ENCODE measurements at regions not wholly inside any gene's neighbourhood (a gene's known extent, or its start where the extent isn't known, plus 50 kb on each side); places are given as distances from the start of the nearest gene placed in this dataset.
"Not testable (repeated sequence)": the region's sequence is repeated elsewhere in the genome, so short reads cannot be mapped to it uniquely, and the experiment has no call there.

DNA sequence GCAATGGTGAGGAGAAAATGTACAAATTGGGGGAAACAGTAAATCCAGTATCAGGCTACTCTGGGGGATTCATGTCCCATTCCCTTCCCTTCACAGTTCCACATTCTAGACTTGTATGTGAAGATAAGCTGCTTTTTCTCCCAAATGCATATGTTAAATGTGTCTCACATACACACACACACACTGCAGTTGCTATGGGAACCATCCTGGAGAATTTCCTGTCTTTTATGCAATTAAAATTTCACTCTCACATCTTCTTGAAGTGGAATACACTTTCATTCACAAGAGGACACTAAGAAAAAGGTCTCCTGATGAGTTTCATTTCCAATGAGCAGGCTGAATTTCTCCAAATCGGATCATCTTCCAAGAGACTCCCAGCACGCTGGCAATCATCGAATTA, 366.0 kb downstream of the LRATD1 start:
- Mint-ChIP-seq H3K4me1 (ENCODE audit: insufficient read depth, unreplicated experiment) (no peaks in the 10 kb centered on the region), H3K27ac (ENCODE audit: low read depth, unreplicated experiment) (no peak overlapping the region), H3K36me3 (ENCODE audit: insufficient read depth, unreplicated experiment) (no peaks in the 10 kb centered on the region), H3K4me3 (ENCODE audit: unreplicated experiment) (no peak overlapping the region), H3K9me3 (ENCODE audit: unreplicated experiment) (no peaks in the 10 kb centered on the region), H3K27me3 (ENCODE audit: insufficient read depth, unreplicated experiment) (no peaks in the 10 kb centered on the region)
- TF ChIP-seq, protein P1, sequence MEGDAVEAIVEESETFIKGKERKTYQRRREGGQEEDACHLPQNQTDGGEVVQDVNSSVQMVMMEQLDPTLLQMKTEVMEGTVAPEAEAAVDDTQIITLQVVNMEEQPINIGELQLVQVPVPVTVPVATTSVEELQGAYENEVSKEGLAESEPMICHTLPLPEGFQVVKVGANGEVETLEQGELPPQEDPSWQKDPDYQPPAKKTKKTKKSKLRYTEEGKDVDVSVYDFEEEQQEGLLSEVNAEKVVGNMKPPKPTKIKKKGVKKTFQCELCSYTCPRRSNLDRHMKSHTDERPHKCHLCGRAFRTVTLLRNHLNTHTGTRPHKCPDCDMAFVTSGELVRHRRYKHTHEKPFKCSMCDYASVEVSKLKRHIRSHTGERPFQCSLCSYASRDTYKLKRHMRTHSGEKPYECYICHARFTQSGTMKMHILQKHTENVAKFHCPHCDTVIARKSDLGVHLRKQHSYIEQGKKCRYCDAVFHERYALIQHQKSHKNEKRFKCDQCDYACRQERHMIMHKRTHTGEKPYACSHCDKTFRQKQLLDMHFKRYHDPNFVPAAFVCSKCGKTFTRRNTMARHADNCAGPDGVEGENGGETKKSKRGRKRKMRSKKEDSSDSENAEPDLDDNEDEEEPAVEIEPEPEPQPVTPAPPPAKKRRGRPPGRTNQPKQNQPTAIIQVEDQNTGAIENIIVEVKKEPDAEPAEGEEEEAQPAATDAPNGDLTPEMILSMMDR (IDR thresholded peaks at IDR 0.05; ENCODE audit: unreplicated experiment): no peak
- no peak for DNase-seq (ENCODE audit: unreplicated experiment)
- intact Hi-C loops (cut with micrococcal nuclease): no loop called here
- no TSS peak for BruUV-seq (replicated peaks)
- ChIA-PET POLR2A (no interaction called here), CTCF (no interaction called here)

DNA sequence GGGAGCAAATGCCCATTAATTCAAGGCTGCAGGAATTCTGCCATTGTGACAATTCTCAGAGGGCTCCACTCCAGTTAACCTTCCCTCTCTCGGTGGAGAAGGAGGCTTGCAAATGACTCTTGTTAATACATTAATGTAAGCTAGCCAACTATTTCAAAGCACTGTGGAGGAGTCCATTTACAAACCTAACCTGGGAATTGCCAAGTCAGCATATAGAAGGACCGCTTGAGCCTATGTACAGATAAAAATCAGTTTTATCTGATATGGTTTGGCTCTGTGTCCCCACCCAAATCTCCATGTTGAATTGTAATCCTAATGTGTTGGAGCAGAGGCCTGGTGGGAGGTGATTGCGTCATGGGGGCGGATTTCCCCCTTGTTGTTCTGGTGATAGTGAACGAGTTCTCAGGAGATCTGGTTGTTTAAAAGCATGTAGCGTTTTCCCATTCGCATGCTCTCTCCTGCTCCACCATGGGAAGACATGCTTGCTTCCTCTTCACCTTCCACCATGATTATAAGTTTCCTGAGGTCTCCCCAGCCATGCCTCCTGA, 366.7 kb downstream of the LRATD1 start:
- intact Hi-C loops (cut with micrococcal nuclease): no loop called here
- BruUV-seq (replicated peaks): no TSS peak
- POLR2A ChIA-PET: no interaction called here
- CTCF ChIA-PET: no interaction called here
- no peak overlapping the region for H3K4me3 Mint-ChIP-seq (ENCODE audit: unreplicated experiment)
- H3K4me1 Mint-ChIP-seq (ENCODE audit: insufficient read depth, unreplicated experiment): no peaks in the 10 kb centered on the region
- no peaks in the 10 kb centered on the region for H3K9me3 Mint-ChIP-seq (ENCODE audit: unreplicated experiment)
- H3K36me3 Mint-ChIP-seq (ENCODE audit: insufficient read depth, unreplicated experiment): no peaks in the 10 kb centered on the region
- no peak for DNase-seq (ENCODE audit: unreplicated experiment)
- TF ChIP-seq, protein P1 (IDR thresholded peaks at IDR 0.05; ENCODE audit: unreplicated experiment): no peak
- H3K27me3 Mint-ChIP-seq (ENCODE audit: insufficient read depth, unreplicated experiment): no peaks in the 10 kb centered on the region
- H3K27ac Mint-ChIP-seq (ENCODE audit: low read depth, unreplicated experiment): no peak overlapping the region

DNA sequence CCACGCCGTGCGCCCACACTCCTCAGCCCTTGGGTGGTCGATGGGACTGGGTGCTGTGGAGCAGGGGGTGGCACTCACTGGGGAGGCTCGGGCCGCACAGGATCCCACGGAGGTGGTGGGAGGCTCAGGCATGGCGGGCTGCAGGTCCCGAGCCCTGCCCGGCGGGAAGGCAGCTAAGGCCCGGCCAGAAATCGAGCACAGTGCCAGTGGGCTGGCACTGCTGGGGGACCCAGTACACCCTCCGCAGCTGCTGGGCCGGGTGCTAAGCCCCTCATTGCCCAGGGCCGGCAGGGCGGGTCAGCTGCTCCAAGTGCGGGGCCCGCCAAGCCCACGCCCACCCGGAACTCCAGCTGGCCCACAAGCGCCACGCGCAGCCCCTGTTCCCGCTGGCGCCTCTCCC, 370.0 kb downstream of the LRATD1 start:
- DNase-seq (ENCODE audit: unreplicated experiment); H3K27ac Mint-ChIP-seq (ENCODE audit: low read depth, unreplicated experiment); intact Hi-C loops (cut with micrococcal nuclease); H3K4me3 Mint-ChIP-seq (ENCODE audit: unreplicated experiment); BruUV-seq (replicated peaks); H3K4me1 Mint-ChIP-seq (ENCODE audit: insufficient read depth, unreplicated experiment); H3K9me3 Mint-ChIP-seq (ENCODE audit: unreplicated experiment); H3K36me3 Mint-ChIP-seq (ENCODE audit: insufficient read depth, unreplicated experiment); CTCF ChIA-PET; H3K27me3 Mint-ChIP-seq (ENCODE audit: insufficient read depth, unreplicated experiment); POLR2A ChIA-PET: not testable (repeated sequence)

DNA sequence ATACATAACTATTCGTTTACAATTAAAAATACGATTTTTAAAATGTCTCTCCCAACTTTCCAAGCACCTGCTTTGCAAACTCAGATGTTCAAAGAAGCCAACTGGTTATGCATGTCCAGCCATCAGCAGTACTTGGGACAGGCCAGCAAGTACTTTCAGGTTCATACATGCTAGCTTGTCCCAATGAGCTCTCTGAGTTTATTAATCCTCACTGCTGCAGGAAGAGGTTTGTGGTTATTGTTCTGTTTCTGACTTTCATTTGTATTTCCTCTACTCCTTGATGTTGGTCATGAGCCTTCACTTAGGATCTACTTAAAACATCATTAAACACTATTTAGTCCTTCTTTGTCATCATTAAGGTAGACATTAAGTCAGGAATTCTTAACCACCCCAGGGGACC, 374.1 kb downstream of the LRATD1 start:
- TF ChIP-seq, protein P1 (IDR thresholded peaks at IDR 0.05; ENCODE audit: unreplicated experiment): no peak
- no peak for DNase-seq (ENCODE audit: unreplicated experiment)
- CTCF ChIA-PET: interaction anchor here (1.1 kb wide), 1 partner anchor 8 kb away, joined by 3 read pairs; no protein-coding TSS in a partner anchor

DNA sequence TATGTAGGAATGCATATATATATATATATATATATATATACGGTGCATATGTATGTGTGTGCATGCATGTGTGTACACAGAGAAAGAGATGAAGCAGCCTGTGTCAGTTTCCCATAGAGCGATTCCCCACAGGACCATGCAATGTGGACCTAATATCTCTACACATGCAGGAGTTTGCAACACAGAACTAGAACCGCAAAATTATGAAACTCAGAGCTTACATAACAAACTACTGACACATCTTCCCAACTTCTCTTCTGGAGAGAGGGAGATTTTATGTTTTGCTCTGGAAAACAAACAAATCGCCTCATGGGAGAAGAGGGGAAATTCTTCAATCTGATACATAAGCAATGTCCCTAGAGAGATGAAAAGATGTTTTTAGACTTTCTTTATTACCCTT, 377.2 kb downstream of the LRATD1 start:
- no peaks in the 10 kb centered on the region for H3K27me3 Mint-ChIP-seq (ENCODE audit: insufficient read depth, unreplicated experiment)
- no peak overlapping the region for H3K4me3 Mint-ChIP-seq (ENCODE audit: unreplicated experiment)
- no peak overlapping the region for H3K27ac Mint-ChIP-seq (ENCODE audit: low read depth, unreplicated experiment)
- intact Hi-C loops (cut with micrococcal nuclease): no loop called here
- no peaks in the 10 kb centered on the region for H3K4me1 Mint-ChIP-seq (ENCODE audit: insufficient read depth, unreplicated experiment)
- POLR2A ChIA-PET: no interaction called here
- BruUV-seq (replicated peaks): no TSS peak
- DNase-seq (ENCODE audit: unreplicated experiment): peak; percentile 60
- H3K9me3 Mint-ChIP-seq (ENCODE audit: unreplicated experiment): peaks cover 7% of the 10 kb centered on the region
- H3K36me3 Mint-ChIP-seq (ENCODE audit: insufficient read depth, unreplicated experiment): peaks cover 4% of the 10 kb centered on the region
- TF ChIP-seq, protein P1 (IDR thresholded peaks at IDR 0.05; ENCODE audit: unreplicated experiment): no peak
- CTCF ChIA-PET: interaction anchor here (0.7 to 1.1 kb wide), 2 partner anchors 23 to 28 kb away, joined by 3 to 5 read pairs; no protein-coding TSS in a partner anchor

More for the DNA sequence above, 374.1 kb downstream of the LRATD1 start:
- Mint-ChIP-seq H3K4me3 (ENCODE audit: unreplicated experiment) (no peak overlapping the region), H3K27ac (ENCODE audit: low read depth, unreplicated experiment) (no peak overlapping the region), H3K27me3 (ENCODE audit: insufficient read depth, unreplicated experiment) (no peaks in the 10 kb centered on the region), H3K4me1 (ENCODE audit: insufficient read depth, unreplicated experiment) (no peaks in the 10 kb centered on the region), H3K36me3 (ENCODE audit: insufficient read depth, unreplicated experiment) (peaks cover 4% of the 10 kb centered on the region), H3K9me3 (ENCODE audit: unreplicated experiment) (peaks cover 1% of the 10 kb centered on the region)
- no TSS peak for BruUV-seq (replicated peaks)
- intact Hi-C loops (cut with micrococcal nuclease): no loop called here
- POLR2A ChIA-PET: interaction anchor here (0.6 kb wide), 1 partner anchor 17 kb away, joined by 5 read pairs; no protein-coding TSS in a partner anchor
